ENCODE measurements at regions not wholly inside any gene's neighbourhood (a gene's known extent, or its start where the extent isn't known, plus 50 kb on each side); places are given as distances from the start of the nearest gene placed in this dataset.

GRCh38 chr18:28802546-28802945 is 625.6 kb upstream of the CDH2 start:
- no peak for TF ChIP-seq CTCF (IDR thresholded peaks at IDR 0.05; ENCODE audit: insufficient read depth, low read length)
- TF ChIP-seq GABPA (IDR thresholded peaks at IDR 0.05; ENCODE audit: low read depth), result no peak
